ENCODE measurements at regions not wholly inside any gene's neighbourhood (a gene's known extent, or its start where the extent isn't known, plus 50 kb on each side); places are given as distances from the start of the nearest gene placed in this dataset.
A peak's percentile ranks its signal among the peaks of the same experiment; 100 is the strongest.
"Not testable (repeated sequence)": the region's sequence is repeated elsewhere in the genome, so short reads cannot be mapped to it uniquely, and the experiment has no call there.

- no peak for DNase-seq (ENCODE audit: low spot score)
Measured at GRCh38 chr17:68141050-68141449, 105.5 kb downstream of the KPNA2 start.

GRCh38 chr17:68142595-68142994, 105.2 kb upstream of the AMZ2 start:
- DNase-seq (ENCODE audit: low spot score), result no peak

- DNase-seq (ENCODE audit: low spot score), result no peak
Measured at GRCh38 chr17:68143425-68143824, 104.4 kb upstream of the AMZ2 start.

- no peak for DNase-seq (ENCODE audit: low spot score)
Measured at GRCh38 chr17:68145088-68145487, 102.8 kb upstream of the AMZ2 start.

- no peak for DNase-seq (ENCODE audit: low spot score)
Measured at GRCh38 chr17:68148936-68149335, 98.9 kb upstream of the AMZ2 start.

- no peak for DNase-seq (ENCODE audit: low spot score)
Measured at GRCh38 chr17:68152161-68152571, 95.7 kb upstream of the AMZ2 start.

GRCh38 chr17:68155692-68156091, 92.2 kb upstream of the AMZ2 start:
- DNase-seq (ENCODE audit: low spot score), result no peak

GRCh38 chr17:68161644-68162428, 86.0 kb upstream of the AMZ2 start:
- DNase-seq (ENCODE audit: low spot score), result peak; percentile 56

- not testable (repeated sequence) for DNase-seq (ENCODE audit: low spot score)
Measured at GRCh38 chr17:68168273-68169164, 79.3 kb upstream of the AMZ2 start.

GRCh38 chr17:68169165-68169821, 78.5 kb upstream of the AMZ2 start:
- not testable (repeated sequence) for DNase-seq (ENCODE audit: low spot score)

- no peak for DNase-seq (ENCODE audit: low spot score)
Measured at GRCh38 chr17:68169840-68170239, 78.0 kb upstream of the AMZ2 start.

- no peak for DNase-seq (ENCODE audit: low spot score)
Measured at GRCh38 chr17:68170246-68170645, 77.6 kb upstream of the AMZ2 start.

- peak; percentile 47 for DNase-seq (ENCODE audit: low spot score)
Measured at GRCh38 chr17:68172461-68172954, 75.3 kb upstream of the AMZ2 start.

GRCh38 chr17:68175416-68175815, 72.4 kb upstream of the AMZ2 start:
- no peak for DNase-seq (ENCODE audit: low spot score)

- DNase-seq (ENCODE audit: low spot score), result no peak
Measured at GRCh38 chr17:68175905-68176304, 71.9 kb upstream of the AMZ2 start.

GRCh38 chr17:68176718-68177117, 71.1 kb upstream of the AMZ2 start:
- no peak for DNase-seq (ENCODE audit: low spot score)

GRCh38 chr17:68178831-68179230, 69.0 kb upstream of the AMZ2 start:
- DNase-seq (ENCODE audit: low spot score), result no peak

GRCh38 chr17:68179236-68179925, 68.5 kb upstream of the AMZ2 start:
- DNase-seq (ENCODE audit: low spot score), result no peak

- DNase-seq (ENCODE audit: low spot score), result no peak
Measured at GRCh38 chr17:68179926-68180285, 67.9 kb upstream of the AMZ2 start.

- DNase-seq (ENCODE audit: low spot score), result no peak
Measured at GRCh38 chr17:68182011-68182306, 65.9 kb upstream of the AMZ2 start.

GRCh38 chr17:68182940-68183551, 64.8 kb upstream of the AMZ2 start:
- no peak for DNase-seq (ENCODE audit: low spot score)

GRCh38 chr17:68184141-68184571, 63.7 kb upstream of the AMZ2 start:
- no peak for DNase-seq (ENCODE audit: low spot score)

Measured in SW480 (cell line).